SK-N-SH (cell line): ENCODE measurements at regions not wholly inside any gene's neighbourhood (a gene's known extent, or its start where the extent isn't known, plus 50 kb on each side); places are given as distances from the start of the nearest gene placed in this dataset.

Source experiments
- CTCF ChIA-PET: fragments of 300-600, 350-600 bp; formaldehyde crosslinking; extraction: SDS; loops from one replicate; lab custom pipeline; 2021; lab: Yijun Ruan, JAX
- POLR2A ChIA-PET: fragments of 350-600 bp; sonication (Branson Sonifier 250); formaldehyde crosslinking; extraction: SDS; loops from one replicate; lab custom pipeline; 2020; ENCODE audit warnings: antibody characterized with exemption, inconsistent platforms; lab: Yijun Ruan, JAX
- DNase-seq: peaks from one replicate; pipeline ENCODE4 v3.0.0; 2012
- H2AFZ ChIP-seq: fragments of 200-600 bp; sonication (generic); 2 replicates; pipeline ENCODE4 v1.8.1; 2016; ENCODE audit warnings: antibody characterized with exemption, mild to moderate bottlenecking, low read depth
- H3F3A ChIP-seq: fragments of 200-600 bp; sonication (generic); replicated peaks from 2 replicates; pipeline ENCODE3; 2016; ENCODE audit warnings: antibody characterized with exemption, mild to moderate bottlenecking; ENCODE audit not compliant: insufficient read depth
- H3K27ac ChIP-seq, 2 experiments: fragments of 200-500 bp in 1 of 2; fragments of 200-600 bp in 1 of 2; sonication (Bioruptor generic) in 1 of 2; sonication (generic), shearing (Covaris generic) in 1 of 2; 2 replicates each; pipeline versions ENCODE4 v1.5.1 to v1.6.1; 2014 to 2016; ENCODE audit warnings: low read depth in 2 of 2, inconsistent platforms in 1 of 2, low read length in 1 of 2, mild to moderate bottlenecking in 1 of 2, mixed read lengths in 1 of 2
- H3K27me3 ChIP-seq: fragments of 200-600 bp; sonication (generic), shearing (Covaris generic); 2 replicates; pipeline ENCODE4 v1.6.1; 2016; ENCODE audit warnings: mixed run types; ENCODE audit not compliant: insufficient read depth
- H3K36me3 ChIP-seq, 2 experiments: fragments of 200-500 bp in 1 of 2; fragments of 200-600 bp in 1 of 2; sonication (Bioruptor generic) in 1 of 2; sonication (generic) in 1 of 2; replicated peaks in 1 of 2; 2 replicates each; pipeline versions ENCODE3 to v1.5.1; 2014 to 2016; ENCODE audit warnings: low read length in 1 of 2, mild to moderate bottlenecking in 1 of 2; ENCODE audit not compliant: insufficient read depth in 2 of 2, control insufficient read depth in 1 of 2
- H3K4me1 ChIP-seq, 2 experiments: fragments of 200-500 bp in 1 of 2; fragments of 200-600 bp in 1 of 2; sonication (Bioruptor generic) in 1 of 2; sonication (generic), shearing (Covaris generic) in 1 of 2; 2 replicates each; pipeline versions ENCODE4 v1.5.1 to v1.6.1; 2014 to 2016; ENCODE audit warnings: low read depth in 1 of 2, low read length in 1 of 2, mixed run types in 1 of 2; ENCODE audit not compliant: insufficient read depth in 2 of 2, control insufficient read depth in 1 of 2
- H3K4me2 ChIP-seq: fragments of 200-600 bp; sonication (generic), shearing (Covaris generic); 2 replicates; pipeline ENCODE4 v1.6.1; 2017; ENCODE audit warnings: mixed run types
- H3K4me3 ChIP-seq, 2 experiments: fragments of 200-500 bp in 1 of 2; fragments of 200-600 bp in 1 of 2; sonication (Bioruptor generic) in 1 of 2; sonication (generic), shearing (Covaris generic) in 1 of 2; 2 replicates each; pipeline versions ENCODE4 v1.5.1 to v1.8.1; 2014 to 2016; ENCODE audit warnings: low read depth in 2 of 2, inconsistent platforms in 1 of 2, low read length in 1 of 2, mild to moderate bottlenecking in 1 of 2, mixed read lengths in 1 of 2, moderate library complexity in 1 of 2
- H3K79me2 ChIP-seq: fragments of 200-600 bp; sonication (generic); 2 replicates; pipeline ENCODE4 v1.8.1; 2017; ENCODE audit warnings: mild to moderate bottlenecking; ENCODE audit not compliant: insufficient read depth
- H3K9ac ChIP-seq: fragments of 200-600 bp; sonication (generic); 2 replicates; pipeline ENCODE4 v1.6.1; 2017; ENCODE audit warnings: mixed run types
- H3K9me2 ChIP-seq: fragments of 200-600 bp; sonication (generic); 2 replicates; pipeline ENCODE4 v1.6.1; 2017; ENCODE audit warnings: mixed run types
- H3K9me3 ChIP-seq: fragments of 200-600 bp; sonication (generic); 2 replicates; pipeline ENCODE4 v1.6.1; 2017; ENCODE audit warnings: mixed run types, mild to moderate bottlenecking, moderate library complexity
- H4K20me1 ChIP-seq: fragments of 200-600 bp; sonication (generic); 2 replicates; pipeline ENCODE4 v1.6.1; 2017; ENCODE audit warnings: mild to moderate bottlenecking, mixed run types; ENCODE audit not compliant: insufficient read depth
- EP300 ChIP-seq, 2 experiments: IDR thresholded peaks; 2 replicates each; pipeline versions ENCODE4 v1.4.0 to v1.6.1; 2012; ENCODE audit warnings: borderline replicate concordance in 1 of 2, low read depth in 1 of 2, low read length in 1 of 2
- GATA2 ChIP-seq: sonication (generic); formaldehyde crosslinking; IDR thresholded peaks from 2 replicates; pipeline ENCODE4 v1.5.0; 2020; ENCODE audit warnings: mild to moderate bottlenecking, missing genetic modification reagents
- MEF2A ChIP-seq: IDR thresholded peaks from 2 replicates; pipeline ENCODE4 v1.4.0; 2012; ENCODE audit warnings: low read depth, borderline replicate concordance
- MXI1 ChIP-seq: IDR thresholded peaks from 2 replicates; pipeline ENCODE4 v1.6.1; 2012; ENCODE audit warnings: mild to moderate bottlenecking, low read depth, low read length, improper control_type of control experiment
- NFIC ChIP-seq: IDR thresholded peaks from 2 replicates; pipeline ENCODE4 v1.4.0; 2012; ENCODE audit warnings: borderline replicate concordance
- RAD21 ChIP-seq: IDR thresholded peaks from 2 replicates; pipeline ENCODE4 v1.6.1; 2012; ENCODE audit warnings: mild to moderate bottlenecking, low read length
- RCOR1 ChIP-seq: fragments of 150-350 bp; IDR thresholded peaks from 2 replicates; pipeline ENCODE4 v1.6.1; 2017; ENCODE audit warnings: antibody characterized with exemption, low read length
- RFX5 ChIP-seq: IDR thresholded peaks from 2 replicates; pipeline ENCODE4 v1.6.1; 2012; ENCODE audit warnings: mild to moderate bottlenecking, improper control_type of control experiment, low read length
- RXRA ChIP-seq: IDR thresholded peaks from 2 replicates; pipeline ENCODE4 v1.4.0; 2012; ENCODE audit warnings: low read depth, mild to moderate bottlenecking, borderline replicate concordance
- SIN3A ChIP-seq: IDR thresholded peaks from 2 replicates; pipeline ENCODE4 v1.6.1; 2012; ENCODE audit warnings: low read depth, mild to moderate bottlenecking, low read length, moderate library complexity, borderline replicate concordance
- TAF1 ChIP-seq: IDR thresholded peaks from 2 replicates; pipeline ENCODE4 v1.6.1; 2012; ENCODE audit warnings: low read depth, mild to moderate bottlenecking, low read length, moderate library complexity, borderline replicate concordance
- TEAD4 ChIP-seq: IDR thresholded peaks from 2 replicates; pipeline ENCODE4 v1.4.0; 2012; ENCODE audit warnings: mild to moderate bottlenecking, borderline replicate concordance; ENCODE audit not compliant: insufficient read depth
- YY1 ChIP-seq: IDR thresholded peaks from 2 replicates; pipeline ENCODE4 v1.4.0; 2012; ENCODE audit warnings: low read depth, mild to moderate bottlenecking
- WGBS: methylation state at CpG from one replicate; pipeline ENCODE4 v1.1.6; 2017; ENCODE audit warnings: low lambda C conversion rate; 5-methylcytosine and 5-hydroxymethylcytosine counted together
- TF ChIP-seq, protein P1 (sequence below): fragments of 150-350 bp; IDR thresholded peaks from 2 replicates; pipeline ENCODE4 v1.6.1; 2017; ENCODE audit warnings: antibody characterized with exemption, low read length, low read depth, borderline replicate concordance
- TF ChIP-seq, protein P2 (sequence below): IDR thresholded peaks from 2 replicates; pipeline ENCODE4 v1.4.0; 2012; ENCODE audit warnings: low read depth
- TF ChIP-seq, protein P3 (sequence below): IDR thresholded peaks from 2 replicates; pipeline ENCODE4 v1.6.1; 2012; ENCODE audit warnings: mild to moderate bottlenecking, low read depth, low read length, moderate library complexity
- TF ChIP-seq, protein P4 (sequence below): IDR thresholded peaks from 2 replicates; pipeline ENCODE4 v1.4.0; 2012; ENCODE audit warnings: low read depth, borderline replicate concordance

- H3K9me3 ChIP-seq: no peaks in the 10 kb centered on the region
- no peak overlapping the region for H3K4me2 ChIP-seq
- no peak overlapping the region for H3K27ac ChIP-seq
- no peak overlapping the region for H3K4me3 ChIP-seq
- H3K79me2 ChIP-seq: no peaks in the 10 kb centered on the region
- no peak for DNase-seq
- H3K36me3 ChIP-seq: no peaks in the 10 kb centered on the region
- no peaks in the 10 kb centered on the region for H3K4me1 ChIP-seq
- no peaks in the 10 kb centered on the region for H4K20me1 ChIP-seq
- H3K9me2 ChIP-seq: no peaks in the 10 kb centered on the region
- WGBS: 37% methylated on average over 7 of the region's 8 CpGs
- no peaks in the 10 kb centered on the region for H3K27me3 ChIP-seq
- no peak overlapping the region for H2AFZ ChIP-seq
- H3K9ac ChIP-seq: no peak overlapping the region
- CTCF ChIA-PET: interaction anchor here (1.0 to 1.2 kb wide), 2 partner anchors 13 to 43 kb away, joined by 3 to 4 read pairs; no protein-coding TSS in a partner anchor
- POLR2A ChIA-PET: no interaction called here
- no peak for TF ChIP-seq RAD21
- TF ChIP-seq, protein P1, sequence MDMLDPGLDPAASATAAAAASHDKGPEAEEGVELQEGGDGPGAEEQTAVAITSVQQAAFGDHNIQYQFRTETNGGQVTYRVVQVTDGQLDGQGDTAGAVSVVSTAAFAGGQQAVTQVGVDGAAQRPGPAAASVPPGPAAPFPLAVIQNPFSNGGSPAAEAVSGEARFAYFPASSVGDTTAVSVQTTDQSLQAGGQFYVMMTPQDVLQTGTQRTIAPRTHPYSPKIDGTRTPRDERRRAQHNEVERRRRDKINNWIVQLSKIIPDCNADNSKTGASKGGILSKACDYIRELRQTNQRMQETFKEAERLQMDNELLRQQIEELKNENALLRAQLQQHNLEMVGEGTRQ: no peak
- no peak for TF ChIP-seq MXI1
- TF ChIP-seq YY1: no peak
- TF ChIP-seq, protein P2, sequence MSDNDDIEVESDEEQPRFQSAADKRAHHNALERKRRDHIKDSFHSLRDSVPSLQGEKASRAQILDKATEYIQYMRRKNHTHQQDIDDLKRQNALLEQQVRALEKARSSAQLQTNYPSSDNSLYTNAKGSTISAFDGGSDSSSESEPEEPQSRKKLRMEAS: no peak
- TF ChIP-seq SIN3A: no peak
- TF ChIP-seq MEF2A: no peak
- no peak for TF ChIP-seq TEAD4
- no peak for TF ChIP-seq RXRA
- TF ChIP-seq, protein P3, sequence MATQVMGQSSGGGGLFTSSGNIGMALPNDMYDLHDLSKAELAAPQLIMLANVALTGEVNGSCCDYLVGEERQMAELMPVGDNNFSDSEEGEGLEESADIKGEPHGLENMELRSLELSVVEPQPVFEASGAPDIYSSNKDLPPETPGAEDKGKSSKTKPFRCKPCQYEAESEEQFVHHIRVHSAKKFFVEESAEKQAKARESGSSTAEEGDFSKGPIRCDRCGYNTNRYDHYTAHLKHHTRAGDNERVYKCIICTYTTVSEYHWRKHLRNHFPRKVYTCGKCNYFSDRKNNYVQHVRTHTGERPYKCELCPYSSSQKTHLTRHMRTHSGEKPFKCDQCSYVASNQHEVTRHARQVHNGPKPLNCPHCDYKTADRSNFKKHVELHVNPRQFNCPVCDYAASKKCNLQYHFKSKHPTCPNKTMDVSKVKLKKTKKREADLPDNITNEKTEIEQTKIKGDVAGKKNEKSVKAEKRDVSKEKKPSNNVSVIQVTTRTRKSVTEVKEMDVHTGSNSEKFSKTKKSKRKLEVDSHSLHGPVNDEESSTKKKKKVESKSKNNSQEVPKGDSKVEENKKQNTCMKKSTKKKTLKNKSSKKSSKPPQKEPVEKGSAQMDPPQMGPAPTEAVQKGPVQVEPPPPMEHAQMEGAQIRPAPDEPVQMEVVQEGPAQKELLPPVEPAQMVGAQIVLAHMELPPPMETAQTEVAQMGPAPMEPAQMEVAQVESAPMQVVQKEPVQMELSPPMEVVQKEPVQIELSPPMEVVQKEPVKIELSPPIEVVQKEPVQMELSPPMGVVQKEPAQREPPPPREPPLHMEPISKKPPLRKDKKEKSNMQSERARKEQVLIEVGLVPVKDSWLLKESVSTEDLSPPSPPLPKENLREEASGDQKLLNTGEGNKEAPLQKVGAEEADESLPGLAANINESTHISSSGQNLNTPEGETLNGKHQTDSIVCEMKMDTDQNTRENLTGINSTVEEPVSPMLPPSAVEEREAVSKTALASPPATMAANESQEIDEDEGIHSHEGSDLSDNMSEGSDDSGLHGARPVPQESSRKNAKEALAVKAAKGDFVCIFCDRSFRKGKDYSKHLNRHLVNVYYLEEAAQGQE: no peak
- TF ChIP-seq, protein P4, sequence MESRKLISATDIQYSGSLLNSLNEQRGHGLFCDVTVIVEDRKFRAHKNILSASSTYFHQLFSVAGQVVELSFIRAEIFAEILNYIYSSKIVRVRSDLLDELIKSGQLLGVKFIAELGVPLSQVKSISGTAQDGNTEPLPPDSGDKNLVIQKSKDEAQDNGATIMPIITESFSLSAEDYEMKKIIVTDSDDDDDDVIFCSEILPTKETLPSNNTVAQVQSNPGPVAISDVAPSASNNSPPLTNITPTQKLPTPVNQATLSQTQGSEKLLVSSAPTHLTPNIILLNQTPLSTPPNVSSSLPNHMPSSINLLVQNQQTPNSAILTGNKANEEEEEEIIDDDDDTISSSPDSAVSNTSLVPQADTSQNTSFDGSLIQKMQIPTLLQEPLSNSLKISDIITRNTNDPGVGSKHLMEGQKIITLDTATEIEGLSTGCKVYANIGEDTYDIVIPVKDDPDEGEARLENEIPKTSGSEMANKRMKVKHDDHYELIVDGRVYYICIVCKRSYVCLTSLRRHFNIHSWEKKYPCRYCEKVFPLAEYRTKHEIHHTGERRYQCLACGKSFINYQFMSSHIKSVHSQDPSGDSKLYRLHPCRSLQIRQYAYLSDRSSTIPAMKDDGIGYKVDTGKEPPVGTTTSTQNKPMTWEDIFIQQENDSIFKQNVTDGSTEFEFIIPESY: no peak
- TF ChIP-seq GATA2 (CRISPR knock-in tag): no peak
- no peak for TF ChIP-seq EP300 (IDR thresholded peaks at IDR 0.05; ENCODE audit: borderline replicate concordance in 1 of 2, low read depth in 1 of 2, low read length in 1 of 2)
- no peak for TF ChIP-seq NFIC
- no peak for TF ChIP-seq TAF1
- TF ChIP-seq RFX5: no peak
- no peak for TF ChIP-seq RCOR1
- H3F3A ChIP-seq: no peaks in the 10 kb centered on the region
Observed at GRCh38 chr6:168206186-168206585, 113.4 kb downstream of the DACT2 start.
